GM12878 (cell line): ENCODE measurements at regions not wholly inside any gene's neighbourhood (a gene's known extent, or its start where the extent isn't known, plus 50 kb on each side); places are given as distances from the start of the nearest gene placed in this dataset.

Experiments used
- BRCA1 ChIP-seq: IDR thresholded peaks from 2 replicates; pipeline ENCODE4 v1.6.1; 2011; ENCODE audit warnings: low read depth, low read length, improper control_type of control experiment
- CTCF ChIP-seq, 3 experiments: IDR thresholded peaks in 2 of 3; conservative IDR thresholded peaks in 1 of 3; 2 replicates each; pipeline ENCODE4 v1.5.1; 2011; ENCODE audit warnings: low read depth in 3 of 3, low read length in 3 of 3, mild to moderate bottlenecking in 3 of 3, control low read depth in 2 of 3, moderate library complexity in 2 of 3, inconsistent platforms in 1 of 3, mixed read lengths in 1 of 3; ENCODE audit not compliant: control insufficient read depth in 2 of 3, insufficient read depth in 1 of 3; ENCODE audit errors: extremely low read depth in 1 of 3
- EZH2 ChIP-seq: IDR thresholded peaks from 2 replicates; pipeline ENCODE4 v1.6.1; 2012; ENCODE audit warnings: low read depth, mild to moderate bottlenecking, control low read depth, inconsistent platforms, low read length, borderline replicate concordance; ENCODE audit not compliant: control insufficient read depth
- FOXK2 ChIP-seq: fragments of 450-650 bp; IDR thresholded peaks from 2 replicates; pipeline ENCODE4 v1.6.1; 2017; ENCODE audit warnings: mild to moderate bottlenecking, moderate library complexity
- TCF12 ChIP-seq: IDR thresholded peaks from 2 replicates; pipeline ENCODE4 v1.6.1; 2011; ENCODE audit warnings: low read depth, mild to moderate bottlenecking, low read length

- no peak for TF ChIP-seq BRCA1
- no peak for TF ChIP-seq EZH2
- no peak for TF ChIP-seq CTCF (IDR thresholded peaks at IDR 0.05 in 2 of 3, conservative IDR thresholded peaks at IDR 0.05 in 1 of 3; ENCODE audit: control insufficient read depth in 2 of 3, extremely low read depth in 1 of 3, insufficient read depth in 1 of 3, low read depth in 3 of 3, low read length in 3 of 3)
- no peak for TF ChIP-seq TCF12
- TF ChIP-seq FOXK2, result no peak
Measured at GRCh38 chr20:17833036-17833674, 133.4 kb downstream of the BANF2 start.
